ENCODE measurements at regions not wholly inside any gene's neighbourhood (a gene's known extent, or its start where the extent isn't known, plus 50 kb on each side); places are given as distances from the start of the nearest gene placed in this dataset.

GRCh38 chr20:57838670-57839151 is 128.9 kb upstream of the PMEPA1 start:
- Histone ChIP-seq H3K27me3 (no peaks in the 10 kb centered on the region), H3K4me3 (no peak overlapping the region), H3K36me3 (no peaks in the 10 kb centered on the region), H3K4me1 (no peaks in the 10 kb centered on the region), H3K9me3 (no peaks in the 10 kb centered on the region), H3K27ac (no peak overlapping the region)
- TF ChIP-seq CTCF (IDR thresholded peaks at IDR 0.05), result no peak
- no peak for DNase-seq (ENCODE audit: low spot score in 2 of 2)
- intact Hi-C loops (cut with DNase I), result no loop called here

- no peak for TF ChIP-seq CTCF (IDR thresholded peaks at IDR 0.05)
Observed at GRCh38 chr20:57837208-57838035, 127.6 kb upstream of the PMEPA1 start.

GRCh38 chr20:57835588-57836455 is 126.0 kb upstream of the PMEPA1 start:
- TF ChIP-seq CTCF (IDR thresholded peaks at IDR 0.05), result no peak
- H3K27ac ChIP-seq, result no peak overlapping the region
- H3K4me1 ChIP-seq, result no peaks in the 10 kb centered on the region
- H3K9me3 ChIP-seq, result no peaks in the 10 kb centered on the region
- no peak overlapping the region for H3K4me3 ChIP-seq
- no peak for DNase-seq (ENCODE audit: low spot score in 2 of 2)
- intact Hi-C loops (cut with DNase I), result no loop called here
- H3K27me3 ChIP-seq, result no peaks in the 10 kb centered on the region
- no peaks in the 10 kb centered on the region for H3K36me3 ChIP-seq

More at GRCh38 chr20:57837208-57838035, 127.6 kb upstream of the PMEPA1 start:
- Histone ChIP-seq H3K27ac (no peak overlapping the region), H3K9me3 (no peaks in the 10 kb centered on the region), H3K4me3 (no peak overlapping the region), H3K4me1 (no peaks in the 10 kb centered on the region), H3K36me3 (no peaks in the 10 kb centered on the region), H3K27me3 (no peaks in the 10 kb centered on the region)
- DNase-seq (ENCODE audit: low spot score in 2 of 2), result no peak
- intact Hi-C loops (cut with DNase I), result no loop called here

GRCh38 chr20:57835074-57835452 is 125.2 kb upstream of the PMEPA1 start:
- no peak overlapping the region for H3K27ac ChIP-seq
- no peak for TF ChIP-seq CTCF (IDR thresholded peaks at IDR 0.05)
- H3K27me3 ChIP-seq, result no peaks in the 10 kb centered on the region
- no peak for DNase-seq (ENCODE audit: low spot score in 2 of 2)
- no peaks in the 10 kb centered on the region for H3K36me3 ChIP-seq
- intact Hi-C loops (cut with DNase I), result no loop called here
- H3K4me1 ChIP-seq, result no peaks in the 10 kb centered on the region
- no peak overlapping the region for H3K4me3 ChIP-seq
- H3K9me3 ChIP-seq, result no peaks in the 10 kb centered on the region

- no peak overlapping the region for H3K27ac ChIP-seq
- TF ChIP-seq CTCF (IDR thresholded peaks at IDR 0.05), result no peak
- no peaks in the 10 kb centered on the region for H3K4me1 ChIP-seq
- no peaks in the 10 kb centered on the region for H3K36me3 ChIP-seq
- no peak overlapping the region for H3K4me3 ChIP-seq
- H3K9me3 ChIP-seq, result no peaks in the 10 kb centered on the region
- intact Hi-C loops (cut with DNase I), result no loop called here
- H3K27me3 ChIP-seq, result no peaks in the 10 kb centered on the region
- DNase-seq (ENCODE audit: low spot score in 2 of 2), result no peak
Observed at GRCh38 chr20:57834306-57835073, 124.7 kb upstream of the PMEPA1 start.

Measured in ascending aorta (tissue), 2 donors.